Fibroblast of skin of left quadriceps (primary cell): ENCODE measurements at regions not wholly inside any gene's neighbourhood (a gene's known extent, or its start where the extent isn't known, plus 50 kb on each side); places are given as distances from the start of the nearest gene placed in this dataset.

Source experiments
- DNase-seq, 2 experiments: peaks; one replicate each; pipeline ENCODE4 v3.0.0-alpha.2; 2013; ENCODE audit warnings: low read depth in 2 of 2

GRCh38 chr18:78918707-78919106 is 60.9 kb upstream of the SALL3 start:
- no peak for DNase-seq

- no peak for DNase-seq
Observed at GRCh38 chr18:78919956-78920355, 59.7 kb upstream of the SALL3 start.

- DNase-seq, result no peak
Observed at GRCh38 chr18:78920456-78921138, 59.0 kb upstream of the SALL3 start.

GRCh38 chr18:78922856-78923255 is 56.8 kb upstream of the SALL3 start:
- DNase-seq, result no peak

GRCh38 chr18:78924301-78924700 is 55.3 kb upstream of the SALL3 start:
- no peak for DNase-seq

- no peak for DNase-seq
Observed at GRCh38 chr18:78924786-78925540, 54.7 kb upstream of the SALL3 start.

GRCh38 chr18:78925557-78926242 is 53.9 kb upstream of the SALL3 start:
- no peak for DNase-seq

GRCh38 chr18:78926243-78926615 is 53.4 kb upstream of the SALL3 start:
- DNase-seq, result no peak

- DNase-seq, result no peak
Observed at GRCh38 chr18:78927156-78927555, 52.5 kb upstream of the SALL3 start.

GRCh38 chr18:78927616-78928015 is 52.0 kb upstream of the SALL3 start:
- no peak for DNase-seq

- DNase-seq, result no peak
Observed at GRCh38 chr18:78928076-78928475, 51.5 kb upstream of the SALL3 start.

- no peak for DNase-seq
Observed at GRCh38 chr18:78929516-78929915, 50.1 kb upstream of the SALL3 start.
